ENCODE measurements at regions not wholly inside any gene's neighbourhood (a gene's known extent, or its start where the extent isn't known, plus 50 kb on each side); places are given as distances from the start of the nearest gene placed in this dataset.

DNA sequence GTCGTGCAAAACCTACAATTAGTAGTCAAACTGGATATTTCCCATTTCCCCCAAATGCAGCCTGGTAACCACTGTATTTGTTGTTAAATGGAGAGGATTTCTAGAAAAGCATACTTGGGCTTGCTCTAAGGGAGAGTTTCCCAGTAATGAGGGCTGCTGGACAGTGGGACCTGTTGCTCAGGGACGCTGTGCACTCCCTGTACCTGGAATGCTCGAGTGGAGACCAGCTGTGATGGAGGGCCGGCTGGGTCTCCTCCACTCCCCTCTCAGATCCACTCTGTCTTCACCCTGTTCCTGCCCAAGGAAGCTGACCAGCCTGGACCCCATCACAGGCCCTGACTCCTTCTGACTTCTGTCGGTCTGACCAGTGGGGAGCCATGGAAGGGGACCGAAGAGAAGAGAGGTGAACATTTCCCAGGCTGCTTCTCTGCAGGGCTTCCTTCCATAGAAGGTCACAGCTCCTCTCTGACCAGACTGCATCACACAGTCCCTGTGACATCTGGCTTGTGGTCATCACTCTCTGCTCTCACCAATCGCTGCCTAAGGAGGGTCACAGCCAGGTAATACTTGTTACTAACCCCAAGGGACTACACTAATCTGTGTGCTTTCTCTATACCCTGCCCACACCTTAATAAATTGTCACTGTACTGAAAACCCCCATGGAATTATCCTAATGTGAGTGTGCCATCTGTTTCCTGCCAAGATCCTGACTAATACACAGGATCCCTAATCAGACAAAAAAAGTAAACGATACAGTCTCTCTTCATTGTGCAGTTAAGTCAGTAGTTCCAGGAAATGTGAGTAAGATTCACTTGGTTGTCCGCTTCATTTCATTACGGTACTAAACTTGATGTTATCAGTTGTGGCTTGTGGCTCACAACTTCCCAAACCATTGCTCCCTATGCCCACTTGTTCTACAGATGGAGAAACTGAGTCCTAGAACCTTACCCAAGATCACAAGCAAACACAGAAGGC, 102.4 kb downstream of the CCT6B start:
- TF ChIP-seq, protein P1, sequence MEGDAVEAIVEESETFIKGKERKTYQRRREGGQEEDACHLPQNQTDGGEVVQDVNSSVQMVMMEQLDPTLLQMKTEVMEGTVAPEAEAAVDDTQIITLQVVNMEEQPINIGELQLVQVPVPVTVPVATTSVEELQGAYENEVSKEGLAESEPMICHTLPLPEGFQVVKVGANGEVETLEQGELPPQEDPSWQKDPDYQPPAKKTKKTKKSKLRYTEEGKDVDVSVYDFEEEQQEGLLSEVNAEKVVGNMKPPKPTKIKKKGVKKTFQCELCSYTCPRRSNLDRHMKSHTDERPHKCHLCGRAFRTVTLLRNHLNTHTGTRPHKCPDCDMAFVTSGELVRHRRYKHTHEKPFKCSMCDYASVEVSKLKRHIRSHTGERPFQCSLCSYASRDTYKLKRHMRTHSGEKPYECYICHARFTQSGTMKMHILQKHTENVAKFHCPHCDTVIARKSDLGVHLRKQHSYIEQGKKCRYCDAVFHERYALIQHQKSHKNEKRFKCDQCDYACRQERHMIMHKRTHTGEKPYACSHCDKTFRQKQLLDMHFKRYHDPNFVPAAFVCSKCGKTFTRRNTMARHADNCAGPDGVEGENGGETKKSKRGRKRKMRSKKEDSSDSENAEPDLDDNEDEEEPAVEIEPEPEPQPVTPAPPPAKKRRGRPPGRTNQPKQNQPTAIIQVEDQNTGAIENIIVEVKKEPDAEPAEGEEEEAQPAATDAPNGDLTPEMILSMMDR (conservative IDR thresholded peaks at IDR 0.05; ENCODE audit: low read depth, low read length): no peak
- no peak for DNase-seq (ENCODE audit: low read depth)
- H3K4me3 ChIP-seq (ENCODE audit: low read depth, low read length): no peak overlapping the region

DNA sequence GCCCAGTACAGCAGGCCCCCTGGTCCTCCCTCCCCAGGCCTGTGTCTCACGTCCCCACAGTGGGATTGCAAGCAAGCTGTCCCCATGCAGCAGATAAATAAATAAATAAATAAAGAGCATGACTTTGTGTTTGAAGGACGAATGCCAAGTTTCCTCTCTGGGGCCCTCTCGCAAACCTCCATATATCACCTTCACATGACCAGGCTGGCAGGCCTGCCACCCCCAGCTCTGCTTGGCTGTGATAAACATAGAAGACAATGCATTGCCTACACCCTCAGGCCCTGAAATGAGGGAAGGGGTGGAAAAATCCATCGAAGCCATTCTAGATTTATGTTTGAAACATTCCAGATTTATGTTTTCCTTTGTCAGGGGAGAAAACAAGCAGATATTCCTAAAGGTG, 107.3 kb downstream of the CCT6B start:
- TF ChIP-seq, protein P1 (conservative IDR thresholded peaks at IDR 0.05; ENCODE audit: low read depth, low read length): no peak
- no peak for DNase-seq (ENCODE audit: low read depth)
- H3K4me3 ChIP-seq (ENCODE audit: low read depth, low read length): no peak overlapping the region

DNA sequence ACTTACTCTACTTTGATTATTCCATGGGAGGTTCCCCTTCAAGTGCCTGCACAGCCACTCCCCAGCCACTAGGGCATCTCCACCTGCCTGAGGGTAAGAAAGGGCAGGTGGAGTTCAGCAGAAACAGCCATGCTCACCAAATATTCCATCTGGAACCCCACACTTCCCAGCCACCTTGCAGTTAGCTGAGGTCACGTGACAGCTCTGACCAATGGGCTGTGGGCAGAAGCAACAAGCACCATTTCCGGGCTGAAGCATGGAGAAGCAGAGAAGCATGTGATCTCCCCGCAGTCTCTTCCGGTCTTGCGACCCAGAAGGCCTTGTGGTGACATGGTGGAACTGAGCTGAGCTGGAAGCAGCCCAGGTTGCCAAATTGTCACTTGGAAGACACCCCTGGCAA, 108.6 kb downstream of the CCT6B start:
- TF ChIP-seq, protein P1 (conservative IDR thresholded peaks at IDR 0.05; ENCODE audit: low read depth, low read length): peak; percentile 17
- DNase-seq (ENCODE audit: low read depth): no peak
- no peak overlapping the region for H3K4me3 ChIP-seq (ENCODE audit: low read depth, low read length)

DNA sequence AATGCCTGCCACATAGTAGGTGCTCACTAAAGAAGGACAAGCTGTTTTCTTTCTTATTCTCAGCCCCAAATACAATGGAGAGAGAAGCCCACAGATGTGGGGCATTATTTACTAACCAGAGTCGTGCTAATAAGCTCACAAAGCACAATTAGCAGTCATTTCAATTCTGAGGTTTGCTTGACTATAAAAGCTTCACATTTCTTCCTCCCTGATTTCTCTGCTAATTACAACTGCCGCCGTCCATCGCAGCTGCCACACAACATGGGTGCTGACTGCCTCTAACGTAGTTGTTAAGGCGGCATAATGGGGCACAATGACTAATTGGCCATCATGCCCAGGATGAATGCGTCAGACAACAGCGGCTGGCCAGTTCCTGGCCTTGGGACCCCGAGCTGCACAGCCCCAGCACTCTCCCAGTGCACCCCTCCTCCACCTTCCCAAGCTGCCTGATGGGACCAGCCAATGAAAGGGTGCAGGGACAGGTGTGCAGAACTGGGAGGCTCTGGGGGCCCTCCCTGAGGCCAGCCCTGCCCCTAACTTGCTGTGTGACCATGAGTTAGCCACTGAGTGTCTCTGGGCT, 109.2 kb downstream of the CCT6B start:
- DNase-seq (ENCODE audit: low read depth): no peak
- TF ChIP-seq, protein P1 (conservative IDR thresholded peaks at IDR 0.05; ENCODE audit: low read depth, low read length): no peak
- H3K4me3 ChIP-seq (ENCODE audit: low read depth, low read length): no peak overlapping the region

DNA sequence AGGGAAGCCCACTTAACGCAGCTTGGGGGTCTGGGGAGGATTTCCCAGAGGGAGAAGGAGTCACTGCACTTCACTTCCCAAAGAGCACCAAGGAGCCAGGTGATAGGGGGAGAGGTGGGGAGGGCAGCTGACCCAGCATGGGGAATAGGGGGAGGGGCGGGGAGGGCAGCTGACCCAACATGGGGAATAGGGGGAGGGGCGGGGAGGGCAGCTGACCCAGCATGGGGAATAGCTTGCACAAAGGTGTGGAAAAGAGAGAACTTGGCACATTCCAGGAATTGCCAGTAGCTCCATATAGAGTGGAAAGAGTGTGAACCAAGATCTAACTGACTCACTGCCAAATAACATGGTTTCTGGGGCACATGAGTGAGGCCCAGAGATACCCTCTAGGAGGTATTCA, 110.3 kb downstream of the CCT6B start:
- TF ChIP-seq, protein P1 (conservative IDR thresholded peaks at IDR 0.05; ENCODE audit: low read depth, low read length): no peak
- no peak for DNase-seq (ENCODE audit: low read depth)
- H3K4me3 ChIP-seq (ENCODE audit: low read depth, low read length): no peak overlapping the region

DNA sequence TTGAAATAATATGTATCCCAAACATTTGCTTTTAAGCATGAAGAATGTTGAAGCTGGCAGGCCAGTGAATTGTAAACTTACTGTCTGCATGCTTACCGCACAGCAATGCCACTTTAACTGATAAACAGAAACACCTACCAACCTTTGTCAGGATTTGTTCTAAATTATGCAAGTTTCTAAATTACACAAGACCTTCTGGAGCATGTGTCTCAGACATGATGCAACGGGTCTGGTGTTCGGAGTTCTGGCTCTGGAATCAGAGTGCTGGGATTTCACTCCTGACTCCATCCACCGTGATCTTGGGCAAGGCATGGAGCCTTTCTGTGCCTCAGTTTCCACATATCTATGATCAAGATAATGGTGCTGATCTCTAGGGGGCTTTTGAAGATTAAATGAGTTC, 111.2 kb downstream of the CCT6B start:
- H3K4me3 ChIP-seq (ENCODE audit: low read depth, low read length): no peak overlapping the region
- TF ChIP-seq, protein P1 (conservative IDR thresholded peaks at IDR 0.05; ENCODE audit: low read depth, low read length): no peak
- no peak for DNase-seq (ENCODE audit: low read depth)

Measured in epithelial cell of proximal tubule (primary cell).